NCI-H2029 treated with DMSO at 0.1 percent for 48 hours (cell line): ENCODE measurements at regions not wholly inside any gene's neighbourhood (a gene's known extent, or its start where the extent isn't known, plus 50 kb on each side); places are given as distances from the start of the nearest gene placed in this dataset.

ENCODE experiments used
- DNase-seq: peaks from one replicate; lab custom pipeline; 2025; lab: John Stamatoyannopoulos, UW

GRCh38 chr2:83565181-83565580, 893.9 kb downstream of the SUCLG1 start:
- DNase-seq = no peak

- DNase-seq = no peak
Measured at GRCh38 chr2:83561592-83561991, 897.5 kb downstream of the SUCLG1 start.

GRCh38 chr2:83536556-83536955, 922.5 kb downstream of the SUCLG1 start:
- DNase-seq = no peak

DNA sequence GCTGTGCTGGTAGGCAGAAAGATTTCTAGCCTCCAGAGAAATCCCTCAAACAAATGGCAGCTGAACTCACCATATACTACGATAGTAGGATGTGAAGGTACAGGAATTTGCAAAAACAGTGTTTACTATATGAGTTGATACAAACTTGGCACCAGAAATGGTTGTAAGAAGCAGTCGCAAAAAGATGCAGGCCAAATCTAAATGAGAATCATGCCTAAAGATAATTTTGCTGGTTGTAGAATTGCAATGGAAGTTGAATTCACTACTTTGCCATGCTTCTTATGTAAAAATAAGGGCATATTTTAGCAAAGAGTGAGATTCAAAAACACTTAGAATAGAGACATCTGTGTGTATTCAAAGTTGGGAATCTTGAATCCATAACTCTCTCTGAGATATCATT, 924.7 kb downstream of the SUCLG1 start:
- DNase-seq = no peak

DNA sequence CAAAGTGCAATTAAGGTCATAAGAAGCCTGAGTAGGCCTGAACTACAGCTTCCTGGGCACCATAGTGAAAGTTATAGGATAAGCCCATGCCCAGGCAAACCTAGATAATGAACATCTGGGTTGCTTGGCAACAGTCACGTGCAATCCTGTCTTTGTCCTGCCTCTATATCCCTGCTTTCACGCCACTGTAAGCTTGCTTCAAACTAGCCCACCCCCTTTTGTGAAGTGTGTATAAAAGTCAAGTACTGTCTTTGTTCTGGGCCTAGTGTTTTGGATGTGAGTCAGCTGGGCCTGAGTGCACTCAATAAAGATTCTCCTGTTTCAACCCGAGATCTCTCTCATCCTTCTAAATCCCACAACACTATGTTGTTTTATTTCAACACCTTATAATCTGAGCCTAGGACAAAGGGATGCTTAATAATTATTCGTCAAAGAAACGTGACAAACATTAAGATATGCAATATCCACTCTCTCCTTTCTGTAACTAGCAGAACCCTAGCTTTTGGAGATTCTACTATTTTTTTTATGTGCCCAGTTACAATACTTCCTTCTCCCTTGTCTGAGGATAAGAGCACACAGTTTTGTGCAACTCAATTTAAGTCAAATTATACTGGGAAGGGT, 927.8 kb downstream of the SUCLG1 start:
- peak; percentile 78 for DNase-seq

- no peak for DNase-seq
Measured at GRCh38 chr2:83528767-83529166, 930.3 kb downstream of the SUCLG1 start.

DNA sequence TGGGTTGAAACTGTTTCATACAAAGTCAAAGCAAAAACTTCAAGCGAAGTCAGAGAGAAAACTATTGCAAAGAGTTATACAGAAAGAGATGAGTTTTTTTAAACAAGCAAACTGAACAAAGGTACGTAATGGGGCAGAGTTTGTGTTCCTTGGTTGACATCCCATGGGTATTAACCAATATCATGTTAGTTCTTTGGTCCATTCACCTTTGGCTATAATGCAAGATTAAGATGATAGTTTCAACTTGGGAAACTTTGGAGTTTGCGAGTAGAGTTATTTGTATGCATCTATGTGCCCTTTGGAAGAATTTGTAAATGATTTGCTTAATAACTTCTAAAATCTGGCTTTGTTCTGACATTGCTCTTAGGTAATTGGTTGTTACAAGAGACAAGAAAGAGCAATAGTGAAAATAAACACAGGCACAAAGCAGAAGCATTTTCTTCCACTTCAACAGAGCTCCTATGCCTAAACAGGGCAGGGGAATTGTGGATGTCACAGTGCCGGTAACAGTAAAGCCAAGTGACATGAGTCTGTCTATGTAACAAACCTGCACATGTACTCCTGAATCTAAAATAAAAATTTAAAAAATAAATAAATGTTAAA, 936.1 kb downstream of the SUCLG1 start:
- no peak for DNase-seq

DNA sequence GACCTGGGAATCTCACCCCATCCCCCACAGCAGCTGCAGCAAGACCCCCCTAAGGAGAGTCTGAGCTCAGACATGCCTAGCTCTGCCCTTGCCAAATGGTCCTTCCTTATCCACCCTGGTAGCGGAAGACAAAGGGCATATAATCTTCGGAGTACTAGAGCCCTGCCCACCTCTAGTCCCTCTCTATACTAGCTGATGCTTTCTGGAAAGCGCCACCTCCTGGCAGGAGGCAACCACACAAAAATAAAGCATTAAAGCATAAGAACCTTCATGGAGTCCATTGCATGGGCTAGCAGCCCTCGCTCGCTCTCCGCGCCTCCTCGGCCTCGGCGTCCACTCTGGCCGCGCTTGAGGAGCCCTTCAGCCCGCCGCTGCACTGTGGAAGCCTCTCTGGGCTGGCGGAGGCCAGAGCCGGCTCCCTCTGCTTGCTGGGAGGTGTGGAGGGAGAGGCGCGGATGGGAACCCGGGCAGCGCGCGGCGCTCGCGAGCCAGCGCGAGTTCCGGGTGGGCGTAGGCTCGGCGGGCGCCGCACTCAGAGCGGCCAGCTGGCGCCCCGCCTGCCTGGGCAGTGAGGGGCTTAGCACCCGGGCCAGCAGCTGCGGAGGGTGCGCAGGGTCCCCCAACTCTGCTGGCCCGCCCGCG, 941.2 kb downstream of the SUCLG1 start:
- DNase-seq = no peak

DNA sequence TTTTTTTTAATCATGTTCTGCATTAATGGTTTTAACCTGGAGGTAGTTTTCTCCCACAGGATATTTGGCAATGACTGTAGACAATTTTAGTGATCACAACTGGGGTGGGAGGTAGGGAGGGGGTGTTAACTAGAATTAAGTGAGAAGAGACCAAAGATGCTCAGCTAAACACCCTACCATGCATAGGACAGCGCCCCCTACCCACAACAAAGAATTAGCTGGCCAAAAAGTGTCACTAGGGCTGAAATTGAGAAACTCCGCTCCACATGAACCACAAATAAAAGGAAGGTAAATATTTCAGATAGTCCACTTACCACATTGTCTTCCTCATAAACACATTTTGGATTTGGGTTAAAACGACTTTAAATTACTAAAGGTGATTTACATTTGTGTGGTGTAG, 942.6 kb downstream of the SUCLG1 start:
- no peak for DNase-seq

GRCh38 chr2:83487451-83487850, 971.6 kb downstream of the SUCLG1 start:
- DNase-seq = no peak

DNA sequence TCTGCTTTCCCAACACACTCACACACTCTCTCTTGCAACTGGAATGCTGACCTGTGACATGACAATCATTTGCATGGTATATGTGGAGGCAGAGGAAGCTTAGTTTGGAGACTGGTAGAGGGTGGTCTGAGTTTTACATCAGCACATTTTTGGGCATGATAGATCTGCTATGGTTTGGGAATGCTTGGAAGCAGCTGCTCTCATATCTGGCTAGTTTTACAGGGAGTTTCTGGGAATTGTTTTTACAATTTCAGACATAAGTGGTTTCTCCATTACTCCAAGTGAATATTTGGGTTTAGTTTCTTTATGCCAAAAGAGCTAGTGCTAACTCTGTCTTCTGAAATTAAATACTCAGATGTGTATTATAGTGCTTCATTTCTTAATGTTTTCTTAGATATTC, 977.6 kb downstream of the SUCLG1 start:
- DNase-seq = no peak

- DNase-seq = no peak
Measured at GRCh38 chr2:83478037-83478436, 981.0 kb downstream of the SUCLG1 start.

GRCh38 chr2:83475371-83475770, 983.7 kb downstream of the SUCLG1 start:
- no peak for DNase-seq

DNA sequence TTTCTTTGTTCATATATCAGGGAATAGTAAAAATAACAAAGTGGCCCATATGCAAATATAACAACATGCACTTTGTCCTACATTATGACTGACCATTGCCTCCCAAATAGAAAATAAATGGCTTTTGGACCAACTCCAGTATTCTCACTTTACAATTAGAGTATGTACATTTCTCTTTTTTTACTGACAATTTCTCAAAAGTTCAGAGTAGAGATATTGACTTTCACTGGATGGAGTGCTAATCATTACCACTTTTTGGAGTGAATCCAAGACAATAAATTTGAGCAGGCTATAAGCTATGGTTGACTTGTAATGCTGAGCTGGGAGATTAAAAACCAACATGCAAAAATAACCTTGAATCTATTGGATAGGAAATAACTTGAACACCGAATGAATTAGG, 987.4 kb downstream of the SUCLG1 start:
- DNase-seq = peak; percentile 38

DNA sequence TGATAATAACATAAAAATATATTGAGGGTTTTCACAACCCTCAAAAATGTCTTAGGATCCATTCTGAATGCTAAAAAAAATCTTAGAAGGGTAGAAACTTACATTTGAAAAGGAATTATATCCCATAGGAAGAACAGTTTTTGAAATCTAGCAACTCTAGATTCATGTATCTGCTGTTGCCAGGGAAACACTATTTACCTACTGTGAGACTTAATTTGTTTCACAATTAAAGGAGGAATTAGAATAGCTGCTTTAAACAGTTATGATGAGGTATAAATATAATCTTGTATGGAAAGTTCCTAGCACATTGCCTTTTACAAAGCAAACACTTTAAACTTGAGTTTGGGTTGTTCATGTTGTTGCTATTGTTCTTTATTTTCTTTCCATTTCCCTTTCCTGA, 988.2 kb downstream of the SUCLG1 start:
- no peak for DNase-seq

DNA sequence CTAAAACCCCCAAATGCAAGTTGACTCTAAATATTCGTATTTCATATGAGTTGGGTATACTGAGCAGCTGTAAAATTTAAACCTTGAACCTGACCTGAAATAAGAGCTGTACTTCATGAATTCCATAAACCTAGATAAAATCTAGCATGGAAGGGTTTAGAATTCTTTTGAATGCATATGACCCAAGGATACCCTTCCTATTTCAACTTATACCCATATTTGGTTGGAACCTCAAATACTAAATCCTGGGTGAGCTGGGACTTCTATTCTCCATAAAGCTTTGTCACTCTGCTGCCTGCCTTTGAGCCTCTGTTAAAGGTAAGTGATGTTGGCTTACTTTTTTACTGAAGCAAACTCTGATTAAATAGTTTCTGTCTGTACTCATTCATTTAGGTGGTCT, 994.6 kb downstream of the SUCLG1 start:
- no peak for DNase-seq

- DNase-seq = no peak
Measured at GRCh38 chr2:83462881-83463280, 996.2 kb downstream of the SUCLG1 start.

DNA sequence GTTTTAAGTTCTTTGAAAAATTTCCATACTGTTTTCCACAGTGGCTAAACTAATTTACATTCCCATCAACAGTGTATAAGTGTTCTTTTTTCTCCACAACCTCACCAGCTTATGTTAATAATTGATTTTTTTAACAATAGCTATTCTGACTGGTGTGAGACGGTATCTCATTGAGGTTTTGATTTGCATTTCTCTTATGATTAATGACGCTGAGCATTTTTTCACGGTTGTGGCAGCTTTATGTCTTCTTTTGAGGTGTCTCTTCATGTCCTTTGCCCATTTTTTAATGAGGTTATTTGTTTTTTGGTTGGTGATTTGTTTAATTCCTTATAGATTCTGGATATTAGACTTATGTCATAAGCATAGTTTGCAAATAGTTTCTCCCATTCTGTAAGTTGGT, 997.9 kb downstream of the SUCLG1 start:
- DNase-seq = no peak

- DNase-seq = no peak
Measured at GRCh38 chr2:83459456-83459855, 999.6 kb downstream of the SUCLG1 start.

DNA sequence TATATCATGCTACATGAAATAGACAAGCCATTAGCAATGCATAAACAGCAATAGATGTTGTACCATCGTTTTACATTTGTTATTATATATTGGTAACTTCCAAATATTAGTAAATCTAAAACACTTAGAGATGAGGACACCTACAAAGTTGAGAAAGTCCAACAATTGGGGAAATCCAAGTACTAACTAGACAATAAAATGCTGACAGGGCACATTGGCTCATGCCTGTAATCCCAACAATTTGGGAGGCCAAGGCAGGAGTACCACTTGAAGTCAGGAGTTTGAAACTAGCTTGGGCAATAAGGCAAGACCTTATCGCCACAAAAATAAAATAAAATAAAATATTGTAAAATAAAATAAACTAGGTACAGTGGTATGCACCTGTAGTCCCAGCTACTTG, 1023.1 kb downstream of the SUCLG1 start:
- DNase-seq = no peak

DNA sequence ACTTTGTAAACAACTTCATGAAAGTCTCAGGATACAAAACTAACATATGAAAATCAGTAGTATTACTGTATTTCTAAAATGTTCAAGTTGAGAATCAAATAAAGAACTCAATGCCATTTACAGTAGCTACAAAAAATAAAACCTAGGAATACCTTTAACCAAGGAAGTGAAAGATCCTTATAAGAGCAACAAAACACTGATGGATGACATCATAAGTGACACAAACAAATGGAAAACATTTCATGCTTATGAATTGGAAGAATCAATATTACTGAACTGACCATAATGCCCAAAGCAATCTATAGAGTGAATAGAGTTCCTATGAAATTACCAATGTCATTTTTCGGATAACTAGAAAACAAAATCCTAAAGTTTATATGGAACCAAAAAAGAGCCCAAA, 1038.1 kb downstream of the SUCLG1 start:
- DNase-seq = no peak

GRCh38 chr2:83394134-83394904, 1064.8 kb downstream of the SUCLG1 start:
- no peak for DNase-seq

GRCh38 chr2:83388804-83389203, 1070.3 kb downstream of the SUCLG1 start:
- DNase-seq = no peak
